ENCODE measurements at regions not wholly inside any gene's neighbourhood (a gene's known extent, or its start where the extent isn't known, plus 50 kb on each side); places are given as distances from the start of the nearest gene placed in this dataset.

GRCh38 chr11:42772886-42773285 is 538.9 kb upstream of the API5 start:
- H3K4me3 Mint-ChIP-seq, result no peak overlapping the region
- intact Hi-C loops (cut with micrococcal nuclease), result no loop called here

DNA sequence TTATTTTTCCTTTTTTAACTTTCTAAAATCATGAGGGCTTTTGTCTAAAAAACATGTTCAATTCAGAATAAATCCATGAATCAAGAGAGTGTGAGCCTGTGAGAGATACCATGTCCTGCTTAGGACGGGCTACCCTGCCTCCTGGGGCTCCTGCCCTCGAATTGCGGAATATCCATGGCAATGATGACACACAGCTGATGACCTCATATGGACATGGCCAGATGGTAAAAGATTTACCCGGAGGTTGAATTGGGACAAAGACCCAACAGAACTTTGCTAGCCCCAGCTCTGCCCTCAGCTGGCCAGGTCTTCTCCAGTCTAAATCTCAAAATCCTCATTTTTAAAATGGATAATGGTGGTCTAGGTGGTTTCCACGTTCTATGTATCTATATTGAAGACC is 538.1 kb upstream of the API5 start:
- Histone ChIP-seq H3K27ac (ENCODE audit: low read length) (no peak overlapping the region), H3K4me3 (ENCODE audit: low read length) (no peak overlapping the region), H3K27me3 (ENCODE audit: control insufficient read depth, insufficient read depth, low read length) (no peaks in the 10 kb centered on the region), H3K9me3 (ENCODE audit: control insufficient read depth, insufficient read depth, low read length) (no peaks in the 10 kb centered on the region), H3K4me1 (ENCODE audit: control insufficient read depth, insufficient read depth, low read length) (no peaks in the 10 kb centered on the region), H3K36me3 (ENCODE audit: control insufficient read depth, insufficient read depth, low read length) (no peaks in the 10 kb centered on the region)
- H3K9me3 Mint-ChIP-seq, result peaks cover 3 to 6% of the 10 kb centered on the region in 2 donors
- WGBS (ENCODE audit: insufficient coverage), result 88% methylated on average over 4 of the region's 5 CpGs
- TF ChIP-seq, protein P1, sequence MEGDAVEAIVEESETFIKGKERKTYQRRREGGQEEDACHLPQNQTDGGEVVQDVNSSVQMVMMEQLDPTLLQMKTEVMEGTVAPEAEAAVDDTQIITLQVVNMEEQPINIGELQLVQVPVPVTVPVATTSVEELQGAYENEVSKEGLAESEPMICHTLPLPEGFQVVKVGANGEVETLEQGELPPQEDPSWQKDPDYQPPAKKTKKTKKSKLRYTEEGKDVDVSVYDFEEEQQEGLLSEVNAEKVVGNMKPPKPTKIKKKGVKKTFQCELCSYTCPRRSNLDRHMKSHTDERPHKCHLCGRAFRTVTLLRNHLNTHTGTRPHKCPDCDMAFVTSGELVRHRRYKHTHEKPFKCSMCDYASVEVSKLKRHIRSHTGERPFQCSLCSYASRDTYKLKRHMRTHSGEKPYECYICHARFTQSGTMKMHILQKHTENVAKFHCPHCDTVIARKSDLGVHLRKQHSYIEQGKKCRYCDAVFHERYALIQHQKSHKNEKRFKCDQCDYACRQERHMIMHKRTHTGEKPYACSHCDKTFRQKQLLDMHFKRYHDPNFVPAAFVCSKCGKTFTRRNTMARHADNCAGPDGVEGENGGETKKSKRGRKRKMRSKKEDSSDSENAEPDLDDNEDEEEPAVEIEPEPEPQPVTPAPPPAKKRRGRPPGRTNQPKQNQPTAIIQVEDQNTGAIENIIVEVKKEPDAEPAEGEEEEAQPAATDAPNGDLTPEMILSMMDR (IDR thresholded peaks at IDR 0.05), result no peak
- no peak for ATAC-seq
- H3K4me1 Mint-ChIP-seq, result no peaks in the 10 kb centered on the region
- H3K27ac Mint-ChIP-seq, result no peak overlapping the region
- no peaks in the 10 kb centered on the region for H3K27me3 Mint-ChIP-seq (ENCODE audit: low read depth in 2 of 2)
- no peaks in the 10 kb centered on the region for H3K36me3 Mint-ChIP-seq
- no peak overlapping the region for H3K4me3 Mint-ChIP-seq
- DNase-seq, result no peak
- intact Hi-C loops (cut with micrococcal nuclease), result no loop called here

More at GRCh38 chr11:42772886-42773285, 538.9 kb upstream of the API5 start:
- TF ChIP-seq, protein P1 (IDR thresholded peaks at IDR 0.05), result no peak
- no peaks in the 10 kb centered on the region for H3K27me3 ChIP-seq (ENCODE audit: control insufficient read depth, insufficient read depth, low read length)
- 66% methylated on average over 5 of the region's 5 CpGs for WGBS (ENCODE audit: insufficient coverage)
- H3K4me1 ChIP-seq (ENCODE audit: control insufficient read depth, insufficient read depth, low read length), result no peaks in the 10 kb centered on the region
- H3K27ac ChIP-seq (ENCODE audit: low read length), result no peak overlapping the region
- H3K4me3 ChIP-seq (ENCODE audit: low read length), result no peak overlapping the region
- ATAC-seq (no peak), DNase-seq (no peak)
- Mint-ChIP-seq H3K4me1 (no peaks in the 10 kb centered on the region), H3K27ac (no peak overlapping the region), H3K27me3 (ENCODE audit: low read depth in 2 of 2) (no peaks in the 10 kb centered on the region), H3K9me3 (peaks cover 3 to 9% of the 10 kb centered on the region in 2 donors), H3K36me3 (no peaks in the 10 kb centered on the region)
- no peaks in the 10 kb centered on the region for H3K36me3 ChIP-seq (ENCODE audit: control insufficient read depth, insufficient read depth, low read length)
- no peaks in the 10 kb centered on the region for H3K9me3 ChIP-seq (ENCODE audit: control insufficient read depth, insufficient read depth, low read length)

DNA sequence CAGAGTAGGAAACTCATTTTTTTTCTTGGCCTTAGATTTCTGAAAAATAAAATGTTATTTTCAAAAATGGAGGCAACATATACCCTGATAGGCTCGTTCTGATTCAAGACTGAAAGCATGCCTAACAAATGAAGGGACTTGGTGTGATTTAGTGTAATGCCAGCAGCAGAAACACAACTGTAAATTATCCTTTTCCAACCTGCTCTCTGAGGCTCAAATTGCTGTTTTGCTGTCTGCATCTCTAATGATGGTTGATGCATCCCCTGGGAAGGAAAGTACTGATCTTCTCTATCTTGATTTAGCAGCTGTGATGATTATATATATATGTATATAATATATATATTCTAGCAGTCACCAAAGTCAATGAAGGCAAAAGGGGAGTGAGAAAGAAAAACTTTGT is 537.2 kb upstream of the API5 start:
- Histone ChIP-seq H3K27ac (ENCODE audit: low read length) (no peak overlapping the region), H3K36me3 (ENCODE audit: control insufficient read depth, insufficient read depth, low read length) (no peaks in the 10 kb centered on the region), H3K9me3 (ENCODE audit: control insufficient read depth, insufficient read depth, low read length) (no peaks in the 10 kb centered on the region), H3K4me3 (ENCODE audit: low read length) (no peak overlapping the region), H3K4me1 (ENCODE audit: control insufficient read depth, insufficient read depth, low read length) (no peaks in the 10 kb centered on the region), H3K27me3 (ENCODE audit: control insufficient read depth, insufficient read depth, low read length) (no peaks in the 10 kb centered on the region)
- H3K4me1 Mint-ChIP-seq, result no peaks in the 10 kb centered on the region
- H3K9me3 Mint-ChIP-seq, result peaks cover 3 to 4% of the 10 kb centered on the region in 2 donors
- intact Hi-C loops (cut with micrococcal nuclease), result no loop called here
- H3K27ac Mint-ChIP-seq, result no peak overlapping the region
- no peaks in the 10 kb centered on the region for H3K36me3 Mint-ChIP-seq
- TF ChIP-seq, protein P1 (IDR thresholded peaks at IDR 0.05), result no peak
- H3K27me3 Mint-ChIP-seq (ENCODE audit: low read depth in 2 of 2), result no peaks in the 10 kb centered on the region
- ATAC-seq (no peak), DNase-seq (no peak)
- WGBS (ENCODE audit: insufficient coverage), result 62% methylated on average over 1 of the region's 1 CpG
- no peak overlapping the region for H3K4me3 Mint-ChIP-seq

DNA sequence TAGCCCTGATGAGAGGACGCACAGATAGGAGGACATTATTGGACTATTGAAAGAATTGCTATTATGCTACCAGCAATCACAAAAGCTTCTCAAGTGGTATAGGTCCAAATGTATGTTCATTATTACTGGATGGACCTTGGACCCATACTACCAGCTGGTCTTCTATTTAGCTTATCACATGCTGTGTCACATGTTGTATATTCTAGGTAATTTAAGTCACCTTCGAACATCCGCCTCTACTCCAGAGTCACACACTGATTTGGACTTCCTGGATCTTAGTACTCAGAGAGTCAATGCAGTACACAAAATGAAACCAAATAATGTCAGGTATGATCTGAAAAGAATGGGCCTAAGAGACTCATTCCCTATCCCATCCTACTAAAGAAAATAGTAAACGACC is 534.0 kb upstream of the API5 start:
- Mint-ChIP-seq H3K36me3 (no peaks in the 10 kb centered on the region), H3K4me3 (no peak overlapping the region), H3K27me3 (ENCODE audit: low read depth in 2 of 2) (no peaks in the 10 kb centered on the region), H3K9me3 (peaks cover 8 to 9% of the 10 kb centered on the region in 2 donors), H3K27ac (no peak overlapping the region), H3K4me1 (no peaks in the 10 kb centered on the region)
- Histone ChIP-seq H3K36me3 (ENCODE audit: control insufficient read depth, insufficient read depth, low read length) (no peaks in the 10 kb centered on the region), H3K27ac (ENCODE audit: low read length) (no peak overlapping the region), H3K9me3 (ENCODE audit: control insufficient read depth, insufficient read depth, low read length) (no peaks in the 10 kb centered on the region), H3K4me1 (ENCODE audit: control insufficient read depth, insufficient read depth, low read length) (no peaks in the 10 kb centered on the region), H3K27me3 (ENCODE audit: control insufficient read depth, insufficient read depth, low read length) (no peaks in the 10 kb centered on the region), H3K4me3 (ENCODE audit: low read length) (no peak overlapping the region)
- ATAC-seq, result no peak
- no peak for DNase-seq
- 86% methylated on average over 4 of the region's 4 CpGs for WGBS (ENCODE audit: insufficient coverage)
- intact Hi-C loops (cut with micrococcal nuclease), result no loop called here
- TF ChIP-seq, protein P1 (IDR thresholded peaks at IDR 0.05), result no peak

Measured in natural killer cell (primary cell).